ENCODE measurements at regions not wholly inside any gene's neighbourhood (a gene's known extent, or its start where the extent isn't known, plus 50 kb on each side); places are given as distances from the start of the nearest gene placed in this dataset.

- Histone ChIP-seq H3K27ac (ENCODE audit: low read depth in 2 of 2, low read length in 1 of 2) (no peak overlapping the region), H3K9me3 (no peaks in the 10 kb centered on the region), H3K27me3 (ENCODE audit: insufficient read depth) (no peaks in the 10 kb centered on the region), H3K79me2 (ENCODE audit: insufficient read depth) (no peaks in the 10 kb centered on the region), H3K4me2 (no peak overlapping the region), H3K4me3 (ENCODE audit: low read depth in 2 of 2, low read length in 1 of 2) (no peak overlapping the region), H4K20me1 (ENCODE audit: insufficient read depth) (no peaks in the 10 kb centered on the region), H3K9me2 (no peaks in the 10 kb centered on the region), H3F3A (replicated peaks; ENCODE audit: insufficient read depth) (no peaks in the 10 kb centered on the region), H3K9ac (no peak overlapping the region), H3K36me3 (replicated peaks in 1 of 2; ENCODE audit: control insufficient read depth in 1 of 2, insufficient read depth in 2 of 2, low read length in 1 of 2) (no peaks in the 10 kb centered on the region), H3K4me1 (ENCODE audit: control insufficient read depth in 1 of 2, insufficient read depth in 2 of 2, low read depth in 1 of 2, low read length in 1 of 2) (peaks cover 0 to 5% of the 10 kb centered on the region in 2 experiments; a peak in 1 of 4 replicates), H2AFZ (ENCODE audit: low read depth) (no peak overlapping the region)
- ChIA-PET CTCF (interaction anchor here (1.5 to 3.6 kb wide), 2 partner anchors 12 to 30 kb away, joined by 4 to 15 read pairs; no protein-coding TSS in a partner anchor), POLR2A (no interaction called here)
- no peak for DNase-seq
- 60% methylated on average over 4 of the region's 4 CpGs for WGBS (ENCODE audit: low lambda C conversion rate)
- TF ChIP-seq, protein P1, sequence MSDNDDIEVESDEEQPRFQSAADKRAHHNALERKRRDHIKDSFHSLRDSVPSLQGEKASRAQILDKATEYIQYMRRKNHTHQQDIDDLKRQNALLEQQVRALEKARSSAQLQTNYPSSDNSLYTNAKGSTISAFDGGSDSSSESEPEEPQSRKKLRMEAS (IDR thresholded peaks at IDR 0.05; ENCODE audit: low read depth), result no peak
- no peak for TF ChIP-seq FOXM1 (IDR thresholded peaks at IDR 0.05; ENCODE audit: low read depth)
- TF ChIP-seq CHD2 (IDR thresholded peaks at IDR 0.05; ENCODE audit: low read length, partially characterized antibody), result no peak
- TF ChIP-seq TAF1 (IDR thresholded peaks at IDR 0.05; ENCODE audit: borderline replicate concordance, low read depth, low read length), result no peak
- TF ChIP-seq, protein P2, sequence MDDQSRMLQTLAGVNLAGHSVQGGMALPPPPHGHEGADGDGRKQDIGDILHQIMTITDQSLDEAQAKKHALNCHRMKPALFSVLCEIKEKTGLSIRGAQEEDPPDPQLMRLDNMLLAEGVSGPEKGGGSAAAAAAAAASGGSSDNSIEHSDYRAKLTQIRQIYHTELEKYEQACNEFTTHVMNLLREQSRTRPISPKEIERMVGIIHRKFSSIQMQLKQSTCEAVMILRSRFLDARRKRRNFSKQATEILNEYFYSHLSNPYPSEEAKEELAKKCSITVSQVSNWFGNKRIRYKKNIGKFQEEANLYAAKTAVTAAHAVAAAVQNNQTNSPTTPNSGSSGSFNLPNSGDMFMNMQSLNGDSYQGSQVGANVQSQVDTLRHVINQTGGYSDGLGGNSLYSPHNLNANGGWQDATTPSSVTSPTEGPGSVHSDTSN (IDR thresholded peaks at IDR 0.05), result no peak
- TF ChIP-seq YY1 (IDR thresholded peaks at IDR 0.05; ENCODE audit: low read depth), result no peak
- no peak for TF ChIP-seq FOSL2 (IDR thresholded peaks at IDR 0.05; ENCODE audit: borderline replicate concordance, low read depth)
- TF ChIP-seq MEF2A (IDR thresholded peaks at IDR 0.05; ENCODE audit: borderline replicate concordance, low read depth), result no peak
- TF ChIP-seq NFIC (IDR thresholded peaks at IDR 0.05; ENCODE audit: borderline replicate concordance), result no peak
- TF ChIP-seq, protein P3, sequence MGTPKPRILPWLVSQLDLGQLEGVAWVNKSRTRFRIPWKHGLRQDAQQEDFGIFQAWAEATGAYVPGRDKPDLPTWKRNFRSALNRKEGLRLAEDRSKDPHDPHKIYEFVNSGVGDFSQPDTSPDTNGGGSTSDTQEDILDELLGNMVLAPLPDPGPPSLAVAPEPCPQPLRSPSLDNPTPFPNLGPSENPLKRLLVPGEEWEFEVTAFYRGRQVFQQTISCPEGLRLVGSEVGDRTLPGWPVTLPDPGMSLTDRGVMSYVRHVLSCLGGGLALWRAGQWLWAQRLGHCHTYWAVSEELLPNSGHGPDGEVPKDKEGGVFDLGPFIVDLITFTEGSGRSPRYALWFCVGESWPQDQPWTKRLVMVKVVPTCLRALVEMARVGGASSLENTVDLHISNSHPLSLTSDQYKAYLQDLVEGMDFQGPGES (IDR thresholded peaks at IDR 0.05; ENCODE audit: low read depth, low read length), result no peak
- TF ChIP-seq SMC3 (IDR thresholded peaks at IDR 0.05; ENCODE audit: low read depth, low read length), result no peak
- TF ChIP-seq ZBTB33 (IDR thresholded peaks at IDR 0.05; ENCODE audit: borderline replicate concordance, low read depth), result no peak
- no peak for TF ChIP-seq ELF1 (IDR thresholded peaks at IDR 0.05)
Measured at GRCh38 chr16:55047331-55047730, 116.7 kb downstream of the IRX5 start.

GRCh38 chr16:55047903-55048497 lies 117.3 kb downstream of the IRX5 start:
- Histone ChIP-seq H3K4me2 (no peak overlapping the region), H3K27me3 (ENCODE audit: insufficient read depth) (no peaks in the 10 kb centered on the region), H3K27ac (ENCODE audit: low read depth in 2 of 2, low read length in 1 of 2) (no peak overlapping the region), H3K9ac (no peak overlapping the region), H3K9me3 (no peaks in the 10 kb centered on the region), H3K9me2 (no peaks in the 10 kb centered on the region), H3K4me1 (ENCODE audit: control insufficient read depth in 1 of 2, insufficient read depth in 2 of 2, low read depth in 1 of 2, low read length in 1 of 2) (peaks cover 0 to 5% of the 10 kb centered on the region in 2 experiments; a peak in 1 of 4 replicates), H2AFZ (ENCODE audit: low read depth) (no peak overlapping the region), H3K4me3 (ENCODE audit: low read depth in 2 of 2, low read length in 1 of 2) (no peak overlapping the region), H3K36me3 (replicated peaks in 1 of 2; ENCODE audit: control insufficient read depth in 1 of 2, insufficient read depth in 2 of 2, low read length in 1 of 2) (no peaks in the 10 kb centered on the region), H3F3A (replicated peaks; ENCODE audit: insufficient read depth) (no peaks in the 10 kb centered on the region), H4K20me1 (ENCODE audit: insufficient read depth) (no peaks in the 10 kb centered on the region), H3K79me2 (ENCODE audit: insufficient read depth) (no peaks in the 10 kb centered on the region)
- ChIA-PET POLR2A (no interaction called here), CTCF (interaction anchor here (1.5 to 3.6 kb wide), 2 partner anchors 13 to 30 kb away, joined by 4 to 15 read pairs; no protein-coding TSS in a partner anchor)
- WGBS (ENCODE audit: low lambda C conversion rate), result 42% methylated on average over 6 of the region's 8 CpGs
- TF ChIP-seq NFIC (IDR thresholded peaks at IDR 0.05; ENCODE audit: borderline replicate concordance) (no peak), NRF1 (IDR thresholded peaks at IDR 0.05; ENCODE audit: low read depth, low read length) (no peak), CTCF (IDR thresholded peaks at IDR 0.05) (no peak), MEF2A (IDR thresholded peaks at IDR 0.05; ENCODE audit: borderline replicate concordance, low read depth) (no peak), GATA2 (CRISPR knock-in tag; IDR thresholded peaks at IDR 0.05) (no peak)
- no peak for DNase-seq

Measured in SK-N-SH (cell line).